Keratinocyte (primary cell): ENCODE measurements at regions not wholly inside any gene's neighbourhood (a gene's known extent, or its start where the extent isn't known, plus 50 kb on each side); places are given as distances from the start of the nearest gene placed in this dataset.

Experiments used
- DNase-seq: peaks from one replicate; pipeline ENCODE4 v3.0.0-alpha.2; 2011; ENCODE audit warnings: low read depth, missing footprints, low spot score
- FAIRE-seq: peaks from 2 replicates; lab custom pipeline; 2011; peaks lifted over from hg19 to GRCh38; lab: Jason Lieb, UNC
- H2AFZ ChIP-seq: 2 replicates; pipeline ENCODE4 v1.6.0; 2012; ENCODE audit warnings: low read length, control low read depth, inconsistent platforms; ENCODE audit not compliant: control insufficient read depth
- H3K27ac ChIP-seq: 2 replicates; pipeline ENCODE4 v1.5.1; 2011; ENCODE audit warnings: low read length; ENCODE audit not compliant: control insufficient read depth, insufficient read depth
- H3K27me3 ChIP-seq: 3 replicates; pipeline ENCODE4 v1.6.0; 2011; ENCODE audit warnings: low read length; ENCODE audit not compliant: control insufficient read depth, insufficient read depth; ENCODE audit errors: extremely low read depth
- H3K36me3 ChIP-seq, 2 experiments: 2 replicates in 1 of 2; 3 replicates in 1 of 2; pipeline ENCODE4 v1.5.1; 2011; ENCODE audit warnings: low read length in 2 of 2, mild to moderate bottlenecking in 1 of 2; ENCODE audit not compliant: control insufficient read depth in 2 of 2, insufficient read depth in 2 of 2; ENCODE audit errors: extremely low read depth in 1 of 2
- H3K4me1 ChIP-seq: 3 replicates; pipeline ENCODE4 v1.5.1; 2011; ENCODE audit warnings: low read length; ENCODE audit not compliant: control insufficient read depth, insufficient read depth; ENCODE audit errors: extremely low read depth
- H3K4me2 ChIP-seq: 3 replicates; pipeline ENCODE4 v1.6.0; 2011; ENCODE audit warnings: low read depth, low read length; ENCODE audit not compliant: control insufficient read depth, insufficient read depth; ENCODE audit errors: extremely low read depth
- H3K4me3 ChIP-seq, 3 experiments: fragments of 200-600 bp in 1 of 3; sonication (generic) in 1 of 3; 2 replicates in 2 of 3; 3 replicates in 1 of 3; pipeline ENCODE4 v1.5.1; 2011 to 2016; ENCODE audit warnings: low read length in 3 of 3, mild to moderate bottlenecking in 3 of 3, control low read depth in 2 of 3, inconsistent platforms in 1 of 3, low read depth in 1 of 3, mixed read lengths in 1 of 3, mixed run types in 1 of 3, moderate library complexity in 1 of 3; ENCODE audit not compliant: control insufficient read depth in 2 of 3, insufficient read depth in 2 of 3; ENCODE audit errors: extremely low read depth in 1 of 3
- H3K79me2 ChIP-seq: 2 replicates; pipeline ENCODE4 v1.6.0; 2012; ENCODE audit warnings: low read length; ENCODE audit not compliant: control insufficient read depth, insufficient read depth
- H3K9ac ChIP-seq: 3 replicates; pipeline ENCODE4 v1.6.0; 2011; ENCODE audit warnings: low read length; ENCODE audit not compliant: control insufficient read depth, insufficient read depth; ENCODE audit errors: extremely low read depth
- H3K9me1 ChIP-seq: 3 replicates; pipeline ENCODE4 v1.6.0; 2011; ENCODE audit warnings: low read length; ENCODE audit not compliant: control insufficient read depth, insufficient read depth; ENCODE audit errors: extremely low read depth
- H3K9me3 ChIP-seq: 2 replicates; pipeline ENCODE4 v1.5.1; 2012; ENCODE audit warnings: low read depth, low read length; ENCODE audit not compliant: control insufficient read depth
- H4K20me1 ChIP-seq: 3 replicates; pipeline ENCODE4 v1.6.0; 2011; ENCODE audit warnings: low read length; ENCODE audit not compliant: control insufficient read depth, insufficient read depth; ENCODE audit errors: extremely low read depth
- EZH2 ChIP-seq: IDR thresholded peaks from one replicate; pipeline ENCODE4 v1.6.1; 2012; ENCODE audit warnings: inconsistent platforms, mild to moderate bottlenecking, low read length, moderate library complexity
- dilution Hi-C: fragments of 300-500 bp; cut with MboI; formaldehyde crosslinking; loops from one replicate; pipeline ENCODE4 v1.7.0; 2020; ENCODE audit warnings: low sequenced_read_pairs; ENCODE audit not compliant: extremely low pct_ligation_motif_present
- TF ChIP-seq, protein P1 (sequence below), 3 experiments: IDR thresholded peaks in 1 of 3; conservative IDR thresholded peaks in 1 of 3; optimal IDR thresholded peaks in 1 of 3; 2 replicates in 2 of 3; 3 replicates in 1 of 3; pipeline versions ENCODE3 to v1.5.1; 2011; ENCODE audit warnings: low read length in 3 of 3, mild to moderate bottlenecking in 3 of 3, moderate library complexity in 2 of 3, control low read depth in 1 of 3, inconsistent platforms in 1 of 3; ENCODE audit not compliant: insufficient read depth in 2 of 3; ENCODE audit errors: extremely low read depth in 1 of 3

DNA sequence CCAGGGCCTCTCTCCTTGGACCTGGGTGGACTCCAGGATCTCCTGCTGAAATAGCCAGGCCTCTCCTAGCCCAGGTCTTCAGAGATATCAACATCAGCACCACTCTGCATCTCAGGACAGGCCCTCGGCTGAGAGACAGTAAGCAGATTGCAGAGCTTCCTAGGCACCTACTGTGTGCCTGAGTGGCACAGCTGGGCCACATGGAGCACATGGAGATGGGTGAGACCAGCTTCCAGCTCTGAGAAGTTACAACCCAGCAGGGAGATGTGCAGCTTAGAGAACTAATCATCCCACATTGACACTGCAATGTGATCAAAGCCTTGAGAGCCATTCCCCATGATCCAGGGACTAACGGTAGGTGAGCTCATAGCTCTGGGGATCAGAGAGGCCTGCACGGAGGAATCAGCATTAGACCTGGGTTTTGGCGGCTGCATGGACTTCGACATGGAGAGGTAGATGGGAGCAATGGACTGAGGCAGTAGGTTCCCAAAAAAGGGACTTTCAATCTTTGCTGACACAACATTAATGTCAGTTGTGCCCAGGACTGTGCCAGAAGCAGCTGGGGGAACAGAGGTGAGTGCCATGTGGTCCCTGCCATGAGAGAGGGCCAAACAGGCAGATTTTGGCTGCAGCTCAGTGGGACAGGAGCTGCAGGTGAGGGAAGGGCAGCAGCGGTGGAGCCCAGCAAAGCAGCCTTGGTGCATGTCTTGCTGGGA, 76.0 kb upstream of the LEP start:
- dilution Hi-C loops = no loop called here
- no peak for FAIRE-seq
- H3K4me2 ChIP-seq = peak overlapping the region; percentile 62
- H3K4me3 ChIP-seq = no peak overlapping the region
- no peak for DNase-seq
- H3K9me1 ChIP-seq = no peaks in the 10 kb centered on the region
- H4K20me1 ChIP-seq = no peaks in the 10 kb centered on the region
- H3K9me3 ChIP-seq = no peaks in the 10 kb centered on the region
- H3K4me1 ChIP-seq = peaks cover 23% of the 10 kb centered on the region
- H3K27ac ChIP-seq = peak overlapping the region; percentile 82
- no peak overlapping the region for H3K9ac ChIP-seq
- H3K36me3 ChIP-seq = no peaks in the 10 kb centered on the region
- H2AFZ ChIP-seq = no peak overlapping the region
- TF ChIP-seq, protein P1, sequence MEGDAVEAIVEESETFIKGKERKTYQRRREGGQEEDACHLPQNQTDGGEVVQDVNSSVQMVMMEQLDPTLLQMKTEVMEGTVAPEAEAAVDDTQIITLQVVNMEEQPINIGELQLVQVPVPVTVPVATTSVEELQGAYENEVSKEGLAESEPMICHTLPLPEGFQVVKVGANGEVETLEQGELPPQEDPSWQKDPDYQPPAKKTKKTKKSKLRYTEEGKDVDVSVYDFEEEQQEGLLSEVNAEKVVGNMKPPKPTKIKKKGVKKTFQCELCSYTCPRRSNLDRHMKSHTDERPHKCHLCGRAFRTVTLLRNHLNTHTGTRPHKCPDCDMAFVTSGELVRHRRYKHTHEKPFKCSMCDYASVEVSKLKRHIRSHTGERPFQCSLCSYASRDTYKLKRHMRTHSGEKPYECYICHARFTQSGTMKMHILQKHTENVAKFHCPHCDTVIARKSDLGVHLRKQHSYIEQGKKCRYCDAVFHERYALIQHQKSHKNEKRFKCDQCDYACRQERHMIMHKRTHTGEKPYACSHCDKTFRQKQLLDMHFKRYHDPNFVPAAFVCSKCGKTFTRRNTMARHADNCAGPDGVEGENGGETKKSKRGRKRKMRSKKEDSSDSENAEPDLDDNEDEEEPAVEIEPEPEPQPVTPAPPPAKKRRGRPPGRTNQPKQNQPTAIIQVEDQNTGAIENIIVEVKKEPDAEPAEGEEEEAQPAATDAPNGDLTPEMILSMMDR (optimal IDR thresholded peaks at IDR 0.05 in 1 of 3, IDR thresholded peaks at IDR 0.05 in 1 of 3, conservative IDR thresholded peaks at IDR 0.05 in 1 of 3; ENCODE audit: extremely low read depth in 1 of 3, insufficient read depth in 2 of 3, low read length in 3 of 3) = no peak
- TF ChIP-seq EZH2 = no peak
- no peaks in the 10 kb centered on the region for H3K79me2 ChIP-seq
- H3K27me3 ChIP-seq = peaks cover 42% of the 10 kb centered on the region

DNA sequence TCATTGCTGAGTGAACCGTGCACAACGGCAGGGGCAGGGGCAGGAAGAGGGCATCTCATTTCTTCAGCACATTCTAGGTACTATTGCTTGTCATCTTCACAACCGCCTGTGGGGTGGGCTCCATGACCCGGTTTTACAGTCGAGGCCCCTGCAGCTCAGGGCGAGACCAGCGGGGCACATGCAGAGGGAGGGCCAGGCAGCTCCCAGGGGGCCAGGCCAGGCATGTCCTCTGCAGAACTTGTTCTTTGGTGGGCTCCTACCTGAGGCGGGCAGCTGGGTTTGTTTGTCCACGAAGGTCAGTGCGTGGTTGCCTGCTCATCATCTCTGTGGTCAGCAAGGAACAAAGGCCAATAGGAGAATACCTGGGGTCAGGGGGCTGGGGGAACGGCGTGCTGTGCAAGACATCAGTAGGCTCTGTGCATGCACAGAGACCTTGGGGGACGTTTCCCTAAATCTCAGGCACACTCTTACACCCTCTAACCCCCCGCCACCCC, 75.1 kb upstream of the LEP start:
- DNase-seq (no peak), FAIRE-seq (no peak)
- Histone ChIP-seq H3K4me3 (peak overlapping the region in 1 of 3 experiments; percentile 61), H3K4me2 (peak overlapping the region; percentile 78), H3K27me3 (peaks cover 51% of the 10 kb centered on the region), H3K36me3 (no peaks in the 10 kb centered on the region), H3K9me1 (no peaks in the 10 kb centered on the region), H2AFZ (no peak overlapping the region), H3K79me2 (no peaks in the 10 kb centered on the region), H4K20me1 (no peaks in the 10 kb centered on the region), H3K9me3 (no peaks in the 10 kb centered on the region), H3K4me1 (peaks cover 23% of the 10 kb centered on the region), H3K27ac (no peak overlapping the region), H3K9ac (no peak overlapping the region)
- TF ChIP-seq EZH2 = no peak
- TF ChIP-seq, protein P1 (optimal IDR thresholded peaks at IDR 0.05 in 1 of 3, IDR thresholded peaks at IDR 0.05 in 1 of 3, conservative IDR thresholded peaks at IDR 0.05 in 1 of 3; ENCODE audit: extremely low read depth in 1 of 3, insufficient read depth in 2 of 3, low read length in 3 of 3) = no peak
- dilution Hi-C loops = no loop called here
